ENCODE measurements at regions not wholly inside any gene's neighbourhood (a gene's known extent, or its start where the extent isn't known, plus 50 kb on each side); places are given as distances from the start of the nearest gene placed in this dataset.

- no peak for DNase-seq
Measured at GRCh38 chr16:6993544-6993943, 339.1 kb upstream of the RBFOX1 start.

GRCh38 chr16:6988846-6989245 lies 343.8 kb upstream of the RBFOX1 start:
- no peak for DNase-seq

- no peak for DNase-seq
Measured at GRCh38 chr16:6977916-6978315, 354.7 kb upstream of the RBFOX1 start.

- DNase-seq, result no peak
Measured at GRCh38 chr16:6977291-6977690, 355.4 kb upstream of the RBFOX1 start.

- DNase-seq, result no peak
Measured at GRCh38 chr16:6976716-6977115, 355.9 kb upstream of the RBFOX1 start.

- DNase-seq, result no peak
Measured at GRCh38 chr16:6970171-6970857, 362.3 kb upstream of the RBFOX1 start.

- no peak for DNase-seq
Measured at GRCh38 chr16:6969594-6969993, 363.1 kb upstream of the RBFOX1 start.

GRCh38 chr16:6967796-6968320 lies 364.8 kb upstream of the RBFOX1 start:
- DNase-seq, result no peak

- DNase-seq, result no peak
Measured at GRCh38 chr16:6966925-6967324, 365.7 kb upstream of the RBFOX1 start.

- DNase-seq, result no peak
Measured at GRCh38 chr16:6964679-6965078, 368.0 kb upstream of the RBFOX1 start.

- no peak for DNase-seq
Measured at GRCh38 chr16:6961704-6962103, 370.9 kb upstream of the RBFOX1 start.

- no peak for DNase-seq
Measured at GRCh38 chr16:6958184-6958583, 374.5 kb upstream of the RBFOX1 start.

- no peak for DNase-seq
Measured at GRCh38 chr16:6957681-6958080, 375.0 kb upstream of the RBFOX1 start.

GRCh38 chr16:6956511-6956910 lies 376.1 kb upstream of the RBFOX1 start:
- DNase-seq, result no peak

- no peak for DNase-seq
Measured at GRCh38 chr16:6955303-6955702, 377.3 kb upstream of the RBFOX1 start.

- no peak for DNase-seq
Measured at GRCh38 chr16:6949240-6949639, 383.4 kb upstream of the RBFOX1 start.

GRCh38 chr16:6947291-6947690 lies 385.4 kb upstream of the RBFOX1 start:
- DNase-seq, result no peak

- no peak for DNase-seq
Measured at GRCh38 chr16:6946802-6947201, 385.8 kb upstream of the RBFOX1 start.

GRCh38 chr16:6946106-6946505 lies 386.5 kb upstream of the RBFOX1 start:
- no peak for DNase-seq

GRCh38 chr16:6940968-6941367 lies 391.7 kb upstream of the RBFOX1 start:
- DNase-seq, result no peak

GRCh38 chr16:6937641-6938040 lies 395.0 kb upstream of the RBFOX1 start:
- no peak for DNase-seq

GRCh38 chr16:6932871-6933385 lies 399.7 kb upstream of the RBFOX1 start:
- no peak for DNase-seq

GRCh38 chr16:6929868-6930267 lies 402.8 kb upstream of the RBFOX1 start:
- no peak for DNase-seq

- DNase-seq, result no peak
Measured at GRCh38 chr16:6926762-6927161, 405.9 kb upstream of the RBFOX1 start.

GRCh38 chr16:6926341-6926740 lies 406.3 kb upstream of the RBFOX1 start:
- no peak for DNase-seq
